Stimulated activated CD8-positive, alpha-beta memory T cell treated with anti-CD3 and anti-CD28 coated beads, Interleukin-15, amount 100 ng/mL, for 48 hours (primary cell): ENCODE measurements at regions not wholly inside any gene's neighbourhood (a gene's known extent, or its start where the extent isn't known, plus 50 kb on each side); places are given as distances from the start of the nearest gene placed in this dataset.

ENCODE experiments used
- DNase-seq, 2 donors: peaks; one replicate each; pipeline ENCODE4 v3.0.0-alpha.2; 2020; ENCODE audit warnings: low read depth in 2 of 2

DNA sequence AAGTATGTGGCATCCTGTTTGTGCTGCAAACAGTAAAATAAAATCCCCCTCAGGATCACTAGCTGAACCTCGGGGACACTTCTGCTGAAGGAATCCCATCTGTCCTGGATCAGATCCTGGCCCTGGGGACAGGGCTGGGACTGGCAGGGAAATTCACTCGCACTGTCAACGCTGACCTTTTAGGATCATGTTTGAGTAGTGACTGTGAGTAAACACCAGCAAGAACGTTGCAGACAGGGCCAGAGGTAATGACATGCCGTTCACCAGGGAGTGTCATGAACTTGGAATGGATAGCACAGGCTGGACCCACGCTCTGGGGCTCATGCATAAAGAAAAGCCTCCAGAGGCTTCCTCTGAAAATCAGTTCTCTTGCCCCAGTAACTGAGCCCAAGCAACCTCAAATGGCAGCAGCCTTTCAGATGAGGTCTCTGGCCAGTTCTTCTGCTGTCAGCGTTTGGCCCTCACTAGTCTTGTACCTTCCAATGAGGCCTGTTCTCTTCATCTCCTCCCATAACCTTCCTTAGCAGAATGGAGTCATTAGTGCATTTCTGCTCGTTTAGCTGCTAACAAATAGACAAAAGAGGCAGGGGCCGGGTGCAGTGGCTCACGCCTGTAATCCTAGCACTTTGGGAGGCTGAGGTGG lies 51.0 kb upstream of the BARX2 start:
- DNase-seq, result no peak

DNA sequence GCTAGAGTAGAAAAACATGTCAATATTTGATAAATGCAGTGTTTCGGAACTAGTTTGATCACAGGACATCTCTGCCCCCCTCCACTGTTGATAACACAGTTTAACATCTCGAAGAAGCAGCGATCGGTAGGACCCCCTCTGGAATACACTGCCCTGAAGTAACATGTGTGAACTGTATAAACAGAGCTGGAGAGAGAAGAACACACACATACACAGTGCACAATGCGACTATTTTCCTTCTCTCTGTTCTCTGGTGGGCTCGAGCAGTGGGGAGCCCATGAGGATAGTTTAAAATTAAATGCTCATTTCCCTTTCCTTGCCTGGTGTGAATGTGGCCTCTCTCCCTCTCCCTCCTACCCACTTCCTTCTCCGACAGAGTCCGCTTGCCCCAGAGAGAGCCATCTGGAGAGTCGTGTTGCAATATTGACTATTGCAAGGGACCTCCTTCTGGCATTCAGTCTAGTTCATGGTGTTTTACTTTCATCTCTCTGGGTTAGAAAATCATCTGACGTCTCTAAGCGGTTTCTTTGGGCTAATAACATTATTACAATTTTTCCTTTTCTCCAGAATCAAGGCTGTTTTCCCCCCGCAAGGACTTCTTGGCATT lies 51.6 kb upstream of the BARX2 start:
- no peak for DNase-seq

DNA sequence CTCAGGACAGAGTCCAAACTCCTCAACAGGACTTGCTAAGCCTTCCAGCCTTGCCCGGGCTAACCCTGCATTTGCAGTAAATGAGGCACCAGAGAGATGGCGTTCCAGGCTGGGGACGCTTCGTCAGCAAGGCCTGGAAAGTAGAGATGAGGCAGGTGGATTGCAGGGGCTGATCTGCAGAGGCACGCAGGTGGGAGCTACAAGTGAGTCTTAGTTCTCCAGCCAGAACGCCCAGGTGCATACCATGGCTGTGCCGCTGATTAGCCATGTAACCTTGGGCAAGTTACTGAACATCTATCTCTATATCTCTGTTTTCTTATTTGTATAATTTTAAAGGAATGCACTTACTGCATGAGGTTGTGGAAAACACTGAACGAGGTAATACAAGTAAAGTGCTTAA lies 52.7 kb upstream of the BARX2 start:
- DNase-seq, result no peak

GRCh38 chr11:129321076-129321475 lies 54.6 kb upstream of the BARX2 start:
- DNase-seq, result no peak

DNA sequence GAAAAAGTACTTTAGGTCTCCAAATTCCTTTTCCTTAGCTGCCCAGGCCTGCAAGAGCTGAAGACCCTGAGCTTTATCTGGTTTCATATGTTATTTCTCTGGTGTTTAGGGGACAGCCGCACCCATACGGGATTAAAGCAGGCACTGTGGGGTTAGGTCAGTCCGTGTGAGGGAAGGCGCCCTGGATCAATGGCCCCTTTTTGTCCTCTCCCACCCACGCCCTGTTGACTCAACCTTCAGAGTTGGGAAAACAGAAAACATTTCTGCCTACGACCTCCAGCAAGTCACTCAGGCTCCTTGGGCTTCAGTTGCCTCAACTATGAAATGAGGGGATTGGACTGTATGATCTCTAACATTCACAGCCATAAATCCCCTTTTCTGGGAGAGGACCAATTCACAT lies 55.2 kb upstream of the BARX2 start:
- no peak for DNase-seq

- DNase-seq, result no peak
Measured at GRCh38 chr11:129319751-129320150, 55.9 kb upstream of the BARX2 start.

DNA sequence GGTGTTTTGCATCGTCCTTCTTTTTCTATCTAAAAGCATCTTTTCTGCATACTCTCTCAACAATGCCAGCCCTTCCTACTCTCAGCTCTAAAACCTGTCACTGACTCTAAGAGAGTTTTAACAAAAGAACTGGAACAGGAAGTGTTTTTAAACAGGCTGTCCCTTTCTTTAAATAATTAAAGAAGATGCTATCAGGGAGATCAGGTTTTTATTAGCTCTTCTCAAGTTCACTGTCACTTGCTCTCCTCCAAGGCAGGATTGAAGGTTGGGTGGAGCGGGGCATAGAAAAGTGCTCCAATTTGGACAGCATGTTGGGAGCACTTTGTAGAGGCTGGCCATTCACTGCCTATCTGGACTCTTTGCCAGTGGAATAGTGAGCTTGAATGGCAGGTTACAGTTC lies 56.4 kb upstream of the BARX2 start:
- DNase-seq, result no peak

GRCh38 chr11:129317571-129317970 lies 58.1 kb upstream of the BARX2 start:
- no peak for DNase-seq

DNA sequence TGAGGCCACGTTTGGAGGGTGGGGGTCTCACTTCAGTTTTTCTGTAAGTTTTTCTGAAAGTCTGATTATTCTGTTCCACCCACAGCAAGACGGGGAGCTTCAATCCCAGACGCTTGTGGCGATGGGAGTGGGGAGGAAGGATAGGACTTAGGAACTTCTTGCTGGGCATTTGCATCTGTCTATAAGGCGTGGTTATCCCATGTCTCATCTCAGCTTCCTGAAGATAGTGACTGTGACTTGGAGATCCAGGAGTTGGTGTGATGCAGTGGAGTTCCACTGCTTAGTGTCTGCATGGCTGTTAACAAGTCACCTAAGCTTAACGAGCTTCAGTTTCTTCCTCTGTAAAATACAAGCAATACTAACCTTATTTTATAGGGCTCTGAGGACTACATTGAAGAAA lies 58.9 kb upstream of the BARX2 start:
- no peak for DNase-seq

DNA sequence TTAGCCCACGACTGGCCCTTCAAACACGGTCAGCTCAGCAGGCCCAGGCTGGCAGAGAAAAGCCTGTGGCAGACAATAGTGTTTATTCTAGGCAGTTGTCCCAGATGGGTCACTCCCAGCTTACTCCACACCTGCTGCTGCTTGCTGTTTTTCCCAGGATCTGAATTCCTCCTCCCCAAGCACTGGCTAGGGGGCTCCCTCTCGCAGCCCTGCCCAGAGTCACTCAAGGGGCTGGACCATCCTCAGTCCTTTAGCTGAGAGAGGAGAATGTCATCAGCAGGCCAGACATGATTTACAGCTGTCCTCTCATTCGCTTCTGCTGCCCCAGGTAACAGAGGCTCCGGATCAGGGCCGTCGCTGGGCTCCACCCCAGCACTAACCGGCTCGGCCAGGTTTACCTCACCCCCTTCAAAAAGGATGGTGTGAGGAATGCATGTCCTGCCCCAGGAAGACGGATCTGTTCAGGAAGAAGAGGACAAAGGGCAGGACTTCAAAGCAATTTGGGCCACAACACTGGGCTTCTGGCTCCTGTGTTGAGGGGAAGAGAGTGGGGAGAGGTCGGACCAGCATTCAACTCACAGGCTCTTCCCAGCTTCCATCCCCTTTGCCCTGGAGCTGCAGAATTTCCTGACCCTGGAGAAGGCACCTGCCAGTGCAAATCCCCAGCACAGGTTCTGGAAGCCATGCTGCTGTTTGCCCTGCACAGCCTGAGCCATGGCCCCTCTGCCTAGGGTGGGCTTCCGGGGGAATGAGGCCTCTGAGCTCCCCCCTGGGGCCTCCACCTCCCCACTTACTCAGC lies 59.7 kb upstream of the BARX2 start:
- no peak for DNase-seq

DNA sequence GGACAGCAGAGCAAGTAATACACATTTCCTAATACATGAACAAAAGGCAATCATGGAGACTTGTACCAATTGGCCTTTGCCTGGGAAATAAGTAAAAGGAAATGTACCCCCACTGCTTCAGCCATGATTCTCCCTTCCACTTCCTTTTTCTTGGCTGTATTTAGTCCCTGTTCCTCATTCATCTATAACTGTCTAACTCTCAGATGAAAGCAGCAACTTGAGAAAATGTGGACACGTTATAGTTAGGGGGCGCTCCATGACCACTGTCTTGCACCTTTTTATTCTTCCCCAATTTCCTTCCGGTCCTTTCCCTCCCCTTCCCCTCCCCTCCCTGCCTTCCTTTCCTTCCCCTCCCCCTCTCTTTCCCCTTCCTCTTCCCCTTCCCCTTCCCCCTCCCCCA lies 61.3 kb upstream of the BARX2 start:
- no peak for DNase-seq

DNA sequence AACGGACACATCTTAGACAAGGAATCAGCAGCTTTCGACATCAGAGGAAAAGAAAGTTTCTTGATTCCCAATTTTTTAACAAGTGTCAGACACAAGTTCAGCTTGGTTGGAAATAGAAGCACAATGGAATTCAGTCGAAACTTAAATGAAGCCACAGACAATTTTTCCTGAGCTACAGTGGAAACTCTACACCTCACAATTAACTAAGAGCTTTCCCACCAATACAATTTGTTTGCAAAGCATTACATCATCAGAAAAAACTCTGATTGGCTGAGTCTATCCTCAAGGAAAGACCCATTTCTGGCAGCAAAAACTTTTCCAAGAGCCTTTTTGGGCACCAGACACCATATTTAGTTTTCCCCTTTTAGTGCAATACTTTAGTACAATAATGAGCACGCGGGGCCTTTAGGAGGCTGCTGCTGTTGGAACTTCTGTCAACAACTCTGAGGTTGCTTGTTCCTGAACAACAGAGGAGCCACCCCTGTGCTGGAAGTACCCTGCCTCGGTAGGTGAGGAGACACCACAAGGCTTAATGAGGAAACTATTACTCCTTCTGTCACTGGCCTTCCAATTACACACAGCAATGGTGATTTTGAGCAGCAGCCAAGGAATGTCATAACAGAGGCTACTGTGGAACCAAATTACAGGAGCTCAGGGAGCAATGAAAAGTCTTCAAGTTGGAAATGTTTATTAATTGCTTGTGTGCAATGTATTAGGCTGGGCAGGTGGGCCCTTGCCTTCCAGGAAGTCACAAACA lies 61.9 kb upstream of the BARX2 start:
- DNase-seq, result no peak

DNA sequence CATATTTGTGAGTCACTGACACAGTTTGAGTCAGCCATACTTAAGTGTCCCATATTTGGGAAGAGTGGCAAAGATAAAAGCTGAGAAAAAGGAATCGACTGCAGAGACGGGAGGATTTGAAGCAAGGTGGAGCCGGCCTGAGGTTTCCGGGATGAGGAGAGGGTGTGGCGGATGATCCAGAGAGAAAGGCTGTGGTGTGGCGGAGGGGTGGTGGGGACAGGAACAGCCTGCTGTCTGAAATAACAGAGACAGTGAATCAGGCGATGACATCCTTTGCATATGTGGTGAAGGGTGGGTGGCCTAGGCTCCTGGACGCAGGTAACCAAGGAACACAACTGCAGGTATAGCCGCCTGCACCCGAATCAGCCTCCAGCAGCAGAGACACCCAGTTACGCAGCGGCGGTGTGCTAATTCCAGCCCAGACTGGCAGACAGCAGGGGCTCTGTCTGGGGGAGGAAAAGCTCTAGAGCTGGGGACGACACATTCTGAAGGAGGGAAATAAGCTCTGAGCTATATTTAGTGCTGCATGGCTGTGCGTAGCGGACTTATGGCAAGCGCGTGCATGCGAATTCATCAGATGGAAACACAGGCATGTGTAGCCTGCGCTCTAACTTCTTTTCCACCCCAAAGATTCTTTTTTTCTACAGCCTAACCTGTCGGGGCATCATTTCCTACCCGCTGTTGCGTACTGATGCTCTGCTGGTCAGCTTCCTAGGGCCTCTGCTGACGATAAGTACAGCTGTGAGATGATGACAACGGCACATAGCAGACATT lies 62.7 kb upstream of the BARX2 start:
- no peak for DNase-seq

DNA sequence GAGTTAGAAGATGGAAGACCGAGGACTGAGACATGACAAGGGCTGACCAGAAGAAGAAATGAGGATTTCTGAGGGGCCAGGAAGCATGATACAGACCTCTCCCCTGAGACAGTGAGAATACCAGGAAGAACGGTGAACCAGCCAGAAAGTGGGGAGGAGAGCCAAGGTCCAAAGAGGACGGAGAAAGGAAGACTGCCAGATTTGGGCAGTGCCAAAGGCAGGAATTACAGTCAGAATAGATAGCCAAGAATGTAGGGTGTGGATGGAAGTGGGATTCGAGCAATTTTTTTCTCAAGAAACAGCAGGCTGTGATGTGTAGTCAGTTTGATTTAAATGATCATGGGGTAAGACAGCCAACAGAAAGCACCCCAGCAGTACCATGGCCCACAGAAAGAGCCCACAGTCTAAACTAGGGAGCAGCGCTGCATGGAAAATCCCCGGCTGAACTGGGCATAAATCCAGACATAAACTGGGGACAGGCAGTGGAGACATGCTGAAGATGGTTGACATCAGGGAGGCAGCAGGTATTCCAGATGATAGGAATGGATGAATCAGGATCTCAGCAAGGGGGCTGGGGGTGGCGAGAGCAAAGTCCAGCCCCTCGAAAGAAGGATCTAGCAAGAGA lies 67.3 kb upstream of the BARX2 start:
- DNase-seq, result no peak

GRCh38 chr11:129307162-129307561 lies 68.5 kb upstream of the BARX2 start:
- DNase-seq, result no peak

GRCh38 chr11:129302386-129303101 lies 73.1 kb upstream of the BARX2 start:
- DNase-seq, result no peak

DNA sequence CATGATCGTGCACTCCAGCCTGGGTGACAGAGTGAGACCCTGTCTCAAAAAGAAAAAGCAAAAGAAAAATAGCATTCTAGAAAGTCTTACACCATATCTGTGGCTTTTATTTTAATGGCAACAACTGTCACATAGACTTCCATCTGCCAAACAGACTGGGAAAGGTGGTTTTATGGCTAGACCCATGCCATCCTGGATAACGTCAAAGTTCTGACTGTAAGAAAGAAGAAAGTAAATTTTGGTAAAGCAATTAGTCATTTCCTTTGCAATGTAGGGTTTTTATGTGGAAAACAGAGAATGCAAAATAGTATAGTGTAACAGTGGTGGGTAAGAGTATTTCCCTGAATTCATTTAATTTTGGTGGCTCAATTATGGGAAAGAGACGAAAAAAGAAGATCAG lies 75.5 kb upstream of the BARX2 start:
- DNase-seq, result no peak

DNA sequence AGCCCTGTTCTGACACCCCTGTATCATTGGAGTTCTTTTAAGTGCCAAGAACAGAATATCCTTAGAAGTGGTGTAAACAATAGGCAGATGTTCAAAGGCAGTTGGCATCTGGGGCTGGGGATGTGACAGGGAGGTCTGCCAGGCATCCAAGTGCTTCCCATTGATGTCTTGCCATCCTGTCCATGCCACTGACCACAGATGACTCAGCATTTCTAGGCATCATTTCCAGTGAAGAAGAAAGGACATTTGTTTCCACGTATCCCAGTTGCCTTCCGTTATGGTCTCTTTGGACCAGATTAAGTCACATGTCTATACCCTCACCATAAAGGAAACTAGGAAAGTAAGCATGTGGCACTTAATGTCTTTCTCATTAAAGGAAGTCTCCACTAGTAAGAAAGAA lies 76.7 kb upstream of the BARX2 start:
- no peak for DNase-seq

GRCh38 chr11:129295746-129296145 lies 79.9 kb upstream of the BARX2 start:
- no peak for DNase-seq

- no peak for DNase-seq
Measured at GRCh38 chr11:129292771-129293170, 82.9 kb upstream of the BARX2 start.

DNA sequence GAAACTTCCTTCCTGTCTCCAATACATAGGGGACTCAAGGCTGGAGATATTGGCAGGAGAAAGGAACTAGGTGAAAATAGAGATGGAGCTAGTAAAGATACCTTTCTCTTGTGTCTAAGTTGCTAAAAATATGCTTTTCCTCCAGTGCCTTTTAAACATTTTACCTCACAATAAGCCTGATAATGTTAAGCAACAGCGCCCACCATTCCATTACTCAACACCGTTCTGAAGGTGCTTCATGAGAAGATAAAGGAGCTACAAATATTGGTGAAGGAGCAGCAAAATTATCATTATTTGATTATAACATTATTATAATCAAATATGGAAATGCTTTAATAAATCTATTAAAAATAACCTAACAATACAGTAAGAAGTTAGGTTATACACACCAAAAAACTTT lies 83.6 kb upstream of the BARX2 start:
- DNase-seq, result no peak
